DMS 273 (cell line): ENCODE measurements at regions not wholly inside any gene's neighbourhood (a gene's known extent, or its start where the extent isn't known, plus 50 kb on each side); places are given as distances from the start of the nearest gene placed in this dataset.

ENCODE experiments used
- DNase-seq: peaks from one replicate; lab custom pipeline; 2025; ENCODE audit not compliant: unreplicated experiment; lab: John Stamatoyannopoulos, UW

- no peak for DNase-seq
Measured at GRCh38 chr5:3004361-3005080, 253.0 kb upstream of the IRX2 start.

GRCh38 chr5:3002230-3002629 is 250.8 kb upstream of the IRX2 start:
- DNase-seq = no peak

- DNase-seq = no peak
Measured at GRCh38 chr5:3000631-3001030, 249.2 kb upstream of the IRX2 start.

GRCh38 chr5:2999926-3000325 is 248.4 kb upstream of the IRX2 start:
- DNase-seq = no peak

- DNase-seq = no peak
Measured at GRCh38 chr5:2998106-2998505, 246.6 kb upstream of the IRX2 start.

- DNase-seq = no peak
Measured at GRCh38 chr5:2997179-2997578, 245.7 kb upstream of the IRX2 start.

GRCh38 chr5:2996687-2997086 is 245.2 kb upstream of the IRX2 start:
- no peak for DNase-seq

GRCh38 chr5:2996248-2996647 is 244.8 kb upstream of the IRX2 start:
- DNase-seq = no peak

GRCh38 chr5:2995667-2996066 is 244.2 kb upstream of the IRX2 start:
- no peak for DNase-seq

- no peak for DNase-seq
Measured at GRCh38 chr5:2995035-2995434, 243.6 kb upstream of the IRX2 start.

GRCh38 chr5:2993771-2994170 is 242.3 kb upstream of the IRX2 start:
- DNase-seq = no peak

GRCh38 chr5:2993301-2993700 is 241.8 kb upstream of the IRX2 start:
- DNase-seq = no peak

- DNase-seq = no peak
Measured at GRCh38 chr5:2992806-2993205, 241.3 kb upstream of the IRX2 start.

- DNase-seq = no peak
Measured at GRCh38 chr5:2991884-2992283, 240.4 kb upstream of the IRX2 start.

GRCh38 chr5:2989517-2989916 is 238.0 kb upstream of the IRX2 start:
- DNase-seq = no peak

- DNase-seq = no peak
Measured at GRCh38 chr5:2986301-2986700, 234.8 kb upstream of the IRX2 start.

- no peak for DNase-seq
Measured at GRCh38 chr5:2985718-2986117, 234.2 kb upstream of the IRX2 start.

- DNase-seq = no peak
Measured at GRCh38 chr5:2983583-2984300, 232.3 kb upstream of the IRX2 start.

GRCh38 chr5:2981652-2982051 is 230.2 kb upstream of the IRX2 start:
- no peak for DNase-seq

- no peak for DNase-seq
Measured at GRCh38 chr5:2981035-2981434, 229.6 kb upstream of the IRX2 start.

GRCh38 chr5:2960294-2960693 is 208.8 kb upstream of the IRX2 start:
- DNase-seq = no peak

- DNase-seq = no peak
Measured at GRCh38 chr5:2958976-2959375, 207.5 kb upstream of the IRX2 start.

- DNase-seq = no peak
Measured at GRCh38 chr5:2948875-2949274, 197.4 kb upstream of the IRX2 start.
